GM12878 (cell line): ENCODE measurements at regions not wholly inside any gene's neighbourhood (a gene's known extent, or its start where the extent isn't known, plus 50 kb on each side); places are given as distances from the start of the nearest gene placed in this dataset.

Experiments used
- ATAC-seq: fragments of 200-7000 bp; cut with Tn5 transposase; 3 replicates; pipeline ENCODE4 v1.9.1; 2020; ENCODE audit warnings: mild to moderate bottlenecking, moderate library complexity
- BruUV-seq: library from RNA; stranded (reverse); fragments of 400-500 nt; replicated peaks from 2 replicates; lab custom pipeline; 2021; lab: Mats Ljungman, UMichigan
- CTCF ChIA-PET: fragments of 300-600 bp; sonication (Branson Sonifier 250); formaldehyde crosslinking; extraction: SDS; loops from one replicate; lab custom pipeline; 2021; ENCODE audit warnings: inconsistent platforms; lab: Yijun Ruan, JAX
- POLR2A ChIA-PET: fragments of 350-600 bp; formaldehyde crosslinking; extraction: SDS; loops from one replicate; lab custom pipeline; 2021; ENCODE audit warnings: inconsistent platforms; lab: Charles Lee
- RAD21 ChIA-PET: fragments of 300-600 bp; sonication (Branson Sonifier 250); formaldehyde crosslinking; loops from one replicate; lab custom pipeline; 2023; ENCODE audit warnings: antibody characterized with exemption; ENCODE audit not compliant: unreplicated experiment; lab: Charles Lee
- SMC1A ChIA-PET: fragments of 300-600 bp; sonication (Branson Sonifier 250); formaldehyde crosslinking; loops from one replicate; lab custom pipeline; 2023; ENCODE audit not compliant: unreplicated experiment, uncharacterized antibody; lab: Charles Lee
- DNase-seq: peaks from one replicate; pipeline ENCODE4 v3.0.0-alpha.2; 2011; ENCODE audit warnings: low read depth, low spot score
- FAIRE-seq: peaks from 3 replicates; lab custom pipeline; 2011; peaks lifted over from hg19 to GRCh38; lab: Jason Lieb, UNC
- H2AFZ ChIP-seq: 2 replicates; pipeline ENCODE4 v1.6.0; 2011; ENCODE audit warnings: low read depth, low read length, control low read depth; ENCODE audit not compliant: control insufficient read depth
- H3K27ac ChIP-seq: 2 replicates; pipeline ENCODE4 v1.5.1; 2011; ENCODE audit warnings: control low read depth; ENCODE audit not compliant: control insufficient read depth, insufficient read depth
- H3K27me3 ChIP-seq, 2 experiments: replicated peaks in 1 of 2; 2 replicates each; pipeline versions ENCODE4 v1.6.0 to v1.6.1; 2011; ENCODE audit warnings: low read length in 1 of 2; ENCODE audit not compliant: control insufficient read depth in 2 of 2, insufficient read depth in 2 of 2
- H3K36me3 ChIP-seq, 2 experiments: 2 replicates each; pipeline ENCODE4 v1.5.1; 2011; ENCODE audit warnings: low read length in 1 of 2; ENCODE audit not compliant: control insufficient read depth in 2 of 2, insufficient read depth in 2 of 2
- H3K4me1 ChIP-seq: 2 replicates; pipeline ENCODE4 v1.6.1; 2011; ENCODE audit warnings: mild to moderate bottlenecking, low read length, moderate library complexity, mixed read lengths; ENCODE audit not compliant: control insufficient read depth, insufficient read depth
- H3K4me2 ChIP-seq: 2 replicates; pipeline ENCODE4 v1.6.0; 2011; ENCODE audit warnings: control low read depth; ENCODE audit not compliant: control insufficient read depth, insufficient read depth
- H3K4me3 ChIP-seq: fragments of 200-600 bp; sonication (generic); 2 replicates; pipeline ENCODE4 v1.5.1; 2016
- H3K79me2 ChIP-seq: 2 replicates; pipeline ENCODE4 v1.6.0; 2011; ENCODE audit warnings: low read length; ENCODE audit not compliant: control insufficient read depth, insufficient read depth
- H3K9ac ChIP-seq: 2 replicates; pipeline ENCODE4 v1.8.0; 2011; ENCODE audit warnings: low read length, control low read depth, mixed read lengths; ENCODE audit not compliant: control insufficient read depth, insufficient read depth
- H3K9me3 ChIP-seq: replicated peaks from 3 replicates; pipeline ENCODE4 v1.5.1; 2011; ENCODE audit warnings: mild to moderate bottlenecking, low read length; ENCODE audit not compliant: control insufficient read depth, insufficient read depth
- H4K20me1 ChIP-seq: 2 replicates; pipeline ENCODE4 v1.6.0; 2011; ENCODE audit not compliant: control insufficient read depth, insufficient read depth
- CBX3 ChIP-seq: fragments of 200-600 bp; sonication (generic); IDR thresholded peaks from 2 replicates; pipeline ENCODE4 v1.6.1; 2016; ENCODE audit warnings: low read depth, borderline replicate concordance
- CREM ChIP-seq: IDR thresholded peaks from 2 replicates; pipeline ENCODE4 v1.6.1; 2014; ENCODE audit warnings: antibody characterized with exemption, low read depth
- ETV6 ChIP-seq, 2 experiments: fragments of 450-650 bp in 1 of 2; IDR thresholded peaks in 1 of 2; conservative IDR thresholded peaks in 1 of 2; 2 replicates each; pipeline ENCODE4 v1.6.1; 2014; ENCODE audit warnings: antibody characterized with exemption in 1 of 2, borderline replicate concordance in 1 of 2, low read depth in 1 of 2, mild to moderate bottlenecking in 1 of 2, moderate library complexity in 1 of 2
- KAT2A ChIP-seq: conservative IDR thresholded peaks from 2 replicates; pipeline ENCODE4 v1.6.1; 2011; ENCODE audit warnings: low read depth, low read length; ENCODE audit not compliant: control insufficient read depth
- NBN ChIP-seq: fragments of 450-650 bp; IDR thresholded peaks from 2 replicates; pipeline ENCODE4 v1.6.1; 2016
- NR2C2 ChIP-seq: IDR thresholded peaks from 2 replicates; pipeline ENCODE4 v1.6.1; 2011; ENCODE audit warnings: borderline replicate concordance, low read depth; ENCODE audit not compliant: control insufficient read depth, insufficient read length
- NR2F1 ChIP-seq: fragments of 450-650 bp; conservative IDR thresholded peaks from 2 replicates; pipeline ENCODE4 v1.6.1; 2017; ENCODE audit warnings: mild to moderate bottlenecking
- PAX8 ChIP-seq: fragments of 450-650 bp; IDR thresholded peaks from 2 replicates; pipeline ENCODE4 v1.6.1; 2017; ENCODE audit warnings: mild to moderate bottlenecking, moderate library complexity
- RUNX3 ChIP-seq: IDR thresholded peaks from 2 replicates; pipeline ENCODE4 v1.6.1; 2012; ENCODE audit warnings: low read length, inconsistent platforms
- SMC3 ChIP-seq: IDR thresholded peaks from 2 replicates; pipeline ENCODE4 v1.6.1; 2011; ENCODE audit warnings: low read length, improper control_type of control experiment, borderline replicate concordance
- SPI1 ChIP-seq: IDR thresholded peaks from 2 replicates; pipeline ENCODE4 v1.6.1; 2011; ENCODE audit warnings: low read depth, mild to moderate bottlenecking, low read length, moderate library complexity, borderline replicate concordance; ENCODE audit not compliant: insufficient read depth
- TCF12 ChIP-seq: IDR thresholded peaks from 2 replicates; pipeline ENCODE4 v1.6.1; 2011; ENCODE audit warnings: low read depth, mild to moderate bottlenecking, low read length
- ZNF217 ChIP-seq: fragments of 450-650 bp; IDR thresholded peaks from 2 replicates; pipeline ENCODE4 v1.6.1; 2017; ENCODE audit warnings: antibody characterized with exemption, mild to moderate bottlenecking
- ZNF274 ChIP-seq: IDR thresholded peaks from one replicate; pipeline ENCODE4 v1.8.0; 2011; ENCODE audit not compliant: insufficient read length, insufficient read depth
- WGBS: methylation state at CpG from one replicate; pipeline ENCODE4 v1.1.6; 2016; ENCODE audit warnings: low lambda C conversion rate; ENCODE audit not compliant: insufficient replicate concordance, insufficient coverage; ENCODE audit errors: missing lambda C conversion rate; 5-methylcytosine and 5-hydroxymethylcytosine counted together
- in situ Hi-C: fragments of 300-500 bp; cut with MboI; formaldehyde crosslinking; loops from 9 replicates; pipeline ENCODE4 v1.14.3; 2018; ENCODE audit warnings: mixed read lengths
- intact Hi-C: fragments of 100-400 bp; cut with micrococcal nuclease; formaldehyde crosslinking; loops from one replicate; pipeline ENCODE4 v1.14.2; 2022; ENCODE audit not compliant: unreplicated experiment
- TF ChIP-seq, protein P1 (sequence below): fragments of 450-650 bp; IDR thresholded peaks from 2 replicates; pipeline ENCODE4 v1.6.1; 2018; ENCODE audit warnings: mild to moderate bottlenecking, low read depth, moderate library complexity; ENCODE audit not compliant: partially characterized antibody
- TF ChIP-seq, protein P2 (sequence below): IDR thresholded peaks from 2 replicates; pipeline ENCODE4 v1.6.1; 2011; ENCODE audit warnings: low read depth, low read length, improper control_type of control experiment, borderline replicate concordance
- TF ChIP-seq, protein P3 (sequence below): IDR thresholded peaks from 2 replicates; pipeline ENCODE4 v1.6.1; 2012; ENCODE audit warnings: low read depth, low read length, improper control_type of control experiment
- TF ChIP-seq, protein P4 (sequence below): IDR thresholded peaks from 2 replicates; pipeline ENCODE4 v1.6.1; 2011; ENCODE audit warnings: borderline replicate concordance, low read depth, mild to moderate bottlenecking, moderate library complexity, mixed read lengths, low read length; ENCODE audit not compliant: insufficient read depth; ENCODE audit errors: extremely low read length

DNA sequence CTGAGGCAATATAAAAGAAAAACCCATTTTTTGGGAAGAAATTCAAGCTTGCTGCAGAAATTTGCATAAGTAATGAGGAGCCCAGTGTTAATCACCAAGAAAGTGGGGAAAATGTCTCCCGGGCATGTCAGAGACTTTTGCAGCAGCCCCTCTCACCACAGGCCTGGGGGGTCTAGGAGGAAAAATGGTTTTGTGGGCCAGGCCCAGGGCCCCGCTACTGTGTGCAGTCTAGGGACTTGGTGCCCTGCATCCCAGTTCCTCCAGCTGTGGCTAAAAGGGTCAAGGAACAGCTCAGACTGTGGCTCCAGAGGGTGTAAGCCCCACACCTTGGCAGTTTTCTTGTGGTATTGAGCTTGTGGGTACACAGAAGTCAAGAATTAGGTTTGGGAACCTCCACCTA, 209.7 kb downstream of the HDGFL1 start (continued):
- TF ChIP-seq, protein P1, sequence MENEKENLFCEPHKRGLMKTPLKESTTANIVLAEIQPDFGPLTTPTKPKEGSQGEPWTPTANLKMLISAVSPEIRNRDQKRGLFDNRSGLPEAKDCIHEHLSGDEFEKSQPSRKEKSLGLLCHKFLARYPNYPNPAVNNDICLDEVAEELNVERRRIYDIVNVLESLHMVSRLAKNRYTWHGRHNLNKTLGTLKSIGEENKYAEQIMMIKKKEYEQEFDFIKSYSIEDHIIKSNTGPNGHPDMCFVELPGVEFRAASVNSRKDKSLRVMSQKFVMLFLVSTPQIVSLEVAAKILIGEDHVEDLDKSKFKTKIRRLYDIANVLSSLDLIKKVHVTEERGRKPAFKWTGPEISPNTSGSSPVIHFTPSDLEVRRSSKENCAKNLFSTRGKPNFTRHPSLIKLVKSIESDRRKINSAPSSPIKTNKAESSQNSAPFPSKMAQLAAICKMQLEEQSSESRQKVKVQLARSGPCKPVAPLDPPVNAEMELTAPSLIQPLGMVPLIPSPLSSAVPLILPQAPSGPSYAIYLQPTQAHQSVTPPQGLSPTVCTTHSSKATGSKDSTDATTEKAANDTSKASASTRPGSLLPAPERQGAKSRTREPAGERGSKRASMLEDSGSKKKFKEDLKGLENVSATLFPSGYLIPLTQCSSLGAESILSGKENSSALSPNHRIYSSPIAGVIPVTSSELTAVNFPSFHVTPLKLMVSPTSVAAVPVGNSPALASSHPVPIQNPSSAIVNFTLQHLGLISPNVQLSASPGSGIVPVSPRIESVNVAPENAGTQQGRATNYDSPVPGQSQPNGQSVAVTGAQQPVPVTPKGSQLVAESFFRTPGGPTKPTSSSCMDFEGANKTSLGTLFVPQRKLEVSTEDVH: no peak
- TF ChIP-seq, protein P2, sequence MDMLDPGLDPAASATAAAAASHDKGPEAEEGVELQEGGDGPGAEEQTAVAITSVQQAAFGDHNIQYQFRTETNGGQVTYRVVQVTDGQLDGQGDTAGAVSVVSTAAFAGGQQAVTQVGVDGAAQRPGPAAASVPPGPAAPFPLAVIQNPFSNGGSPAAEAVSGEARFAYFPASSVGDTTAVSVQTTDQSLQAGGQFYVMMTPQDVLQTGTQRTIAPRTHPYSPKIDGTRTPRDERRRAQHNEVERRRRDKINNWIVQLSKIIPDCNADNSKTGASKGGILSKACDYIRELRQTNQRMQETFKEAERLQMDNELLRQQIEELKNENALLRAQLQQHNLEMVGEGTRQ: no peak
- no peak for TF ChIP-seq CBX3

DNA sequence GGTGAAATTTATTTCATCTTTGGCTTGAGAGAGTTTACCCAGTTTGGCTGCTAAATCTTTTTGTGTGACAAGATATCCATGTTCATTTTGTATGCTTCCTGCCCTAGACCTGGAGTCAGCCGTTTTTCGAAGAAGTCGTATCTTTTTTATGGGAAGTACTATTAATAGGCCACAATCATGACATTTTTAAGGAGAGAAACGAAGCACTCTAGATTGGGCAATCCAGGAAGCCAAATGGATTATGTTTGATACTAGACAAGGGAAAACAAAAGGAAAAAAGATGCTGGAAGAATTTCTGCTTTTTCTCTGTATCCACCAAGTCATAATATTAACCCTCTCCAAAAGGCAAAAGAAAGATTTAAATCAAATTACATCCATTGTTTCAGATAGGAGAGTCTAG, 214.6 kb downstream of the HDGFL1 start:
- ChIA-PET POLR2A (interaction anchor here (0.6 kb wide), 1 partner anchor 68 kb away, joined by 4 read pairs; no protein-coding TSS in a partner anchor), RAD21 (no interaction called here), CTCF (no interaction called here), SMC1A (no interaction called here)
- Histone ChIP-seq H3K4me1 (no peaks in the 10 kb centered on the region), H3K4me3 (no peak overlapping the region), H3K36me3 (no peaks in the 10 kb centered on the region), H3K27ac (no peak overlapping the region), H3K27me3 (no peaks in the 10 kb centered on the region), H2AFZ (no peak overlapping the region), H3K4me2 (no peak overlapping the region), H3K9ac (no peak overlapping the region), H3K79me2 (no peaks in the 10 kb centered on the region), H3K9me3 (no peaks in the 10 kb centered on the region; the same call in 2 of the 3 replicates), H4K20me1 (no peaks in the 10 kb centered on the region)
- WGBS: 68% methylated on average over 4 of the region's 4 CpGs
- intact Hi-C loops: no loop called here
- ATAC-seq (no peak), DNase-seq (no peak), FAIRE-seq (no peak)
- in situ Hi-C loops: no loop called here
- BruUV-seq: no TSS peak
- TF ChIP-seq ETV6 (conservative IDR thresholded peaks at IDR 0.05 in 1 of 2, IDR thresholded peaks at IDR 0.05 in 1 of 2; ENCODE audit: borderline replicate concordance in 1 of 2, low read depth in 1 of 2) (no peak), SMC3 (no peak), ZNF274 (no peak), TCF12 (no peak), CREM (no peak), ZNF217 (no peak), PAX8 (no peak), NR2C2 (no peak), NR2F1 (no peak), SPI1 (no peak), KAT2A (no peak), RUNX3 (no peak), NBN (no peak)
- TF ChIP-seq, protein P3, sequence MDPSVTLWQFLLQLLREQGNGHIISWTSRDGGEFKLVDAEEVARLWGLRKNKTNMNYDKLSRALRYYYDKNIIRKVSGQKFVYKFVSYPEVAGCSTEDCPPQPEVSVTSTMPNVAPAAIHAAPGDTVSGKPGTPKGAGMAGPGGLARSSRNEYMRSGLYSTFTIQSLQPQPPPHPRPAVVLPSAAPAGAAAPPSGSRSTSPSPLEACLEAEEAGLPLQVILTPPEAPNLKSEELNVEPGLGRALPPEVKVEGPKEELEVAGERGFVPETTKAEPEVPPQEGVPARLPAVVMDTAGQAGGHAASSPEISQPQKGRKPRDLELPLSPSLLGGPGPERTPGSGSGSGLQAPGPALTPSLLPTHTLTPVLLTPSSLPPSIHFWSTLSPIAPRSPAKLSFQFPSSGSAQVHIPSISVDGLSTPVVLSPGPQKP: no peak
- TF ChIP-seq, protein P4, sequence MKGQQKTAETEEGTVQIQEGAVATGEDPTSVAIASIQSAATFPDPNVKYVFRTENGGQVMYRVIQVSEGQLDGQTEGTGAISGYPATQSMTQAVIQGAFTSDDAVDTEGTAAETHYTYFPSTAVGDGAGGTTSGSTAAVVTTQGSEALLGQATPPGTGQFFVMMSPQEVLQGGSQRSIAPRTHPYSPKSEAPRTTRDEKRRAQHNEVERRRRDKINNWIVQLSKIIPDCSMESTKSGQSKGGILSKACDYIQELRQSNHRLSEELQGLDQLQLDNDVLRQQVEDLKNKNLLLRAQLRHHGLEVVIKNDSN: no peak
